ENCODE measurements at regions not wholly inside any gene's neighbourhood (a gene's known extent, or its start where the extent isn't known, plus 50 kb on each side); places are given as distances from the start of the nearest gene placed in this dataset.

GRCh38 chr10:44030738-44031137 is 354.2 kb downstream of the CXCL12 start:
- TF ChIP-seq CTCF (IDR thresholded peaks at IDR 0.05 in 8 of 11, conservative IDR thresholded peaks at IDR 0.05 in 3 of 11) = no peak
- no peak for TF ChIP-seq POLR2A (IDR thresholded peaks at IDR 0.05)
